ENCODE measurements at regions not wholly inside any gene's neighbourhood (a gene's known extent, or its start where the extent isn't known, plus 50 kb on each side); places are given as distances from the start of the nearest gene placed in this dataset.

DNA sequence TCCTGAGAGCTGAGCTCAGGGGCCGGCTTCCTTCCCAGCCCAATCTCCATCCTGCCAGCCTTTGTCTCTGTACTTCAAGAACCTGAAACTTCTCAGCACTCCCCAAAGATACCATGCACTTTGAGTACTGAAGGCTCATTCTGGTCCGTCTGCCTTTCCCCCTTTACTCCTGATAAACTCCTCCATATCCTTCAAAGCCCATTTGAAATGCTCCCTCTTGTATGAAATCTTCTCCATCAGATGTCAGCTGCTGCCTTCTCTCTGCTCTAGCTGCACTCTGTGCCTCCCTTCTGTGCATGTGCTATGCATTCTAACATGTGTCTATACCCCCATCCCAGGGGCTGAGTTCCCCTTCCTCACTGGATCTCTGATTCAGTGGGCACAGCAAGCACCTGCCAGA lies 52.1 kb downstream of the PITPNM2 start:
- FAIRE-seq (no peak), DNase-seq (ENCODE audit: low read depth, low spot score) (no peak)
- BruUV-seq (replicated peaks), result no TSS peak
- ChIA-PET POLR2A (no interaction called here), CTCF (no interaction called here)
- H3K4me1 ChIP-seq (ENCODE audit: control insufficient read depth, extremely low read depth, insufficient read depth, low read length), result peaks cover 7% of the 10 kb centered on the region
- no peaks in the 10 kb centered on the region for H3K27me3 ChIP-seq (ENCODE audit: control insufficient read depth in 2 of 2, insufficient read depth in 2 of 2, low read length in 2 of 2)
- H3K4me3 ChIP-seq (replicated peaks in 1 of 3; ENCODE audit: insufficient read depth in 1 of 3, low read depth in 1 of 3, low read length in 3 of 3), result no peak overlapping the region
- dilution Hi-C loops (cut with MboI; ENCODE audit: extremely low pct_ligation_motif_present, low sequenced_read_pairs) (no loop called here), intact Hi-C loops (cut with micrococcal nuclease) (no loop called here)
- no peaks in the 10 kb centered on the region for H3K9me3 ChIP-seq (replicated peaks; ENCODE audit: control insufficient read depth, insufficient read depth, low read length)
- H2AFZ ChIP-seq (ENCODE audit: low read depth, low read length), result no peak overlapping the region
- no peak overlapping the region for H3K27ac ChIP-seq (ENCODE audit: insufficient read depth, low read depth, low read length)
- no peaks in the 10 kb centered on the region for H4K20me1 ChIP-seq (replicated peaks; ENCODE audit: control insufficient read depth, extremely low read depth, insufficient read depth, low read length)
- no peaks in the 10 kb centered on the region for H3K36me3 ChIP-seq (ENCODE audit: control insufficient read depth in 2 of 2, extremely low read depth in 1 of 2, insufficient read depth in 2 of 2, low read length in 2 of 2)
- no peak overlapping the region for H3K4me2 ChIP-seq (ENCODE audit: insufficient read depth, low read length)
- no peak overlapping the region for H3K9ac ChIP-seq (replicated peaks; ENCODE audit: extremely low read depth, insufficient read depth, low read length)
- H3K9me1 ChIP-seq (replicated peaks; ENCODE audit: control insufficient read depth, extremely low read depth, insufficient read depth, low read length), result no peaks in the 10 kb centered on the region
- H3K79me2 ChIP-seq (ENCODE audit: control insufficient read depth, insufficient read depth, low read length), result no peaks in the 10 kb centered on the region
- no peak for TF ChIP-seq POLR2A (IDR thresholded peaks at IDR 0.05; ENCODE audit: low read depth, low read length)
- no peak for TF ChIP-seq GATA2 (IDR thresholded peaks at IDR 0.05; ENCODE audit: insufficient read depth, insufficient read length, low read depth, low read length)
- TF ChIP-seq FOS (IDR thresholded peaks at IDR 0.05; ENCODE audit: borderline replicate concordance, insufficient read depth, low read length), result no peak
- TF ChIP-seq JUN (IDR thresholded peaks at IDR 0.05; ENCODE audit: borderline replicate concordance, insufficient read depth, insufficient read length, low read depth), result no peak
- TF ChIP-seq, protein P1, sequence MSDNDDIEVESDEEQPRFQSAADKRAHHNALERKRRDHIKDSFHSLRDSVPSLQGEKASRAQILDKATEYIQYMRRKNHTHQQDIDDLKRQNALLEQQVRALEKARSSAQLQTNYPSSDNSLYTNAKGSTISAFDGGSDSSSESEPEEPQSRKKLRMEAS (IDR thresholded peaks at IDR 0.05; ENCODE audit: insufficient read depth, insufficient read length), result no peak
- no peak for TF ChIP-seq MYC (IDR thresholded peaks at IDR 0.05; ENCODE audit: low read depth, low read length)
- TF ChIP-seq, protein P2, sequence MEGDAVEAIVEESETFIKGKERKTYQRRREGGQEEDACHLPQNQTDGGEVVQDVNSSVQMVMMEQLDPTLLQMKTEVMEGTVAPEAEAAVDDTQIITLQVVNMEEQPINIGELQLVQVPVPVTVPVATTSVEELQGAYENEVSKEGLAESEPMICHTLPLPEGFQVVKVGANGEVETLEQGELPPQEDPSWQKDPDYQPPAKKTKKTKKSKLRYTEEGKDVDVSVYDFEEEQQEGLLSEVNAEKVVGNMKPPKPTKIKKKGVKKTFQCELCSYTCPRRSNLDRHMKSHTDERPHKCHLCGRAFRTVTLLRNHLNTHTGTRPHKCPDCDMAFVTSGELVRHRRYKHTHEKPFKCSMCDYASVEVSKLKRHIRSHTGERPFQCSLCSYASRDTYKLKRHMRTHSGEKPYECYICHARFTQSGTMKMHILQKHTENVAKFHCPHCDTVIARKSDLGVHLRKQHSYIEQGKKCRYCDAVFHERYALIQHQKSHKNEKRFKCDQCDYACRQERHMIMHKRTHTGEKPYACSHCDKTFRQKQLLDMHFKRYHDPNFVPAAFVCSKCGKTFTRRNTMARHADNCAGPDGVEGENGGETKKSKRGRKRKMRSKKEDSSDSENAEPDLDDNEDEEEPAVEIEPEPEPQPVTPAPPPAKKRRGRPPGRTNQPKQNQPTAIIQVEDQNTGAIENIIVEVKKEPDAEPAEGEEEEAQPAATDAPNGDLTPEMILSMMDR (IDR thresholded peaks at IDR 0.05; ENCODE audit: extremely low read depth in 1 of 2, insufficient read depth in 1 of 2, low read depth in 1 of 2, low read length in 2 of 2), result no peak
- no peak for TF ChIP-seq EZH2 (IDR thresholded peaks at IDR 0.05; ENCODE audit: borderline replicate concordance, low read depth, low read length, severe bottlenecking)
- no peak for TF ChIP-seq POLR2AphosphoS5 (IDR thresholded peaks at IDR 0.05; ENCODE audit: insufficient read depth, low read depth, low read length)

All from endothelial cell of umbilical vein (primary cell).